CD4-positive, alpha-beta memory T cell (primary cell): ENCODE measurements at regions not wholly inside any gene's neighbourhood (a gene's known extent, or its start where the extent isn't known, plus 50 kb on each side); places are given as distances from the start of the nearest gene placed in this dataset.

Source experiments
- CTCF ChIA-PET: fragments of 350-600 bp; sonication (Branson Sonifier 250); formaldehyde crosslinking; loops from one replicate; lab custom pipeline; 2021; ENCODE audit warnings: inconsistent platforms; ENCODE audit not compliant: partially characterized antibody; lab: Charles Lee
- POLR2A ChIA-PET: fragments of 350-600 bp; sonication (Branson Sonifier 250); formaldehyde crosslinking; loops from one replicate; lab custom pipeline; 2021; ENCODE audit not compliant: partially characterized antibody; lab: Charles Lee
- DNase-seq, 5 donors: peaks; one replicate each; pipeline versions ENCODE4 v3.0.0 to v3.0.0-alpha.2; 2020 to 2022; ENCODE audit warnings: mixed read lengths in 1 of 5
- H3K27ac ChIP-seq: one replicate; pipeline ENCODE4 v1.7.0; 2013; ENCODE audit warnings: low read depth, low read length
- H3K27me3 ChIP-seq: 2 replicates; pipeline ENCODE4 v1.7.0; 2013; ENCODE audit warnings: mild to moderate bottlenecking, low read length, moderate library complexity; ENCODE audit not compliant: insufficient read depth
- H3K36me3 ChIP-seq: 2 replicates; pipeline ENCODE4 v1.7.0; 2013; ENCODE audit warnings: mild to moderate bottlenecking, low read length, moderate library complexity; ENCODE audit not compliant: insufficient read depth
- H3K4me1 ChIP-seq: 2 replicates; pipeline ENCODE4 v1.7.0; 2013; ENCODE audit warnings: mild to moderate bottlenecking, low read length, moderate library complexity; ENCODE audit not compliant: insufficient read depth
- H3K4me3 ChIP-seq, 2 donors: one replicate each; pipeline ENCODE4 v1.7.0; 2013; ENCODE audit warnings: low read length in 2 of 2, mild to moderate bottlenecking in 1 of 2
- H3K9me3 ChIP-seq, 2 donors: one replicate each; pipeline ENCODE4 v1.7.0; 2013; ENCODE audit warnings: low read length in 2 of 2, control low read depth in 1 of 2; ENCODE audit not compliant: control insufficient read depth in 1 of 2
- H3K27ac Mint-ChIP-seq, 7 donors: one replicate each; pipeline ENCODE4 v1.8.0; 2020 to 2021; ENCODE audit warnings: mixed read lengths in 7 of 7, mild to moderate bottlenecking in 6 of 7, inconsistent platforms in 3 of 7, moderate library complexity in 3 of 7
- H3K27me3 Mint-ChIP-seq, 2 donors: one replicate each; pipeline ENCODE4 v1.8.0; 2020 to 2021; ENCODE audit warnings: mixed read lengths in 2 of 2
- H3K36me3 Mint-ChIP-seq, 2 donors: one replicate each; pipeline ENCODE4 v1.8.0; 2020 to 2021; ENCODE audit warnings: mixed read lengths in 2 of 2, inconsistent platforms in 1 of 2, mild to moderate bottlenecking in 1 of 2
- H3K4me1 Mint-ChIP-seq, 4 donors: one replicate each; pipeline ENCODE4 v1.8.0; 2020 to 2021; ENCODE audit warnings: mixed read lengths in 4 of 4, mild to moderate bottlenecking in 1 of 4
- H3K4me3 Mint-ChIP-seq, 8 donors: one replicate each; pipeline ENCODE4 v1.8.0; 2020 to 2021; ENCODE audit warnings: mixed read lengths in 8 of 8, mild to moderate bottlenecking in 7 of 8, moderate library complexity in 6 of 8, inconsistent platforms in 3 of 8
- H3K9me3 Mint-ChIP-seq, 8 donors: one replicate each; pipeline ENCODE4 v1.8.0; 2020 to 2021; ENCODE audit warnings: mixed read lengths in 8 of 8, mild to moderate bottlenecking in 5 of 8, inconsistent platforms in 3 of 8, moderate library complexity in 1 of 8
- intact Hi-C: fragments of 100-400 bp; cut with micrococcal nuclease; formaldehyde crosslinking; loops from one replicate; pipeline ENCODE4 v1.15.1; 2023

GRCh38 chr12:127688906-127689428 is 578.0 kb upstream of the TMEM132C start:
- H3K27ac Mint-ChIP-seq = no peak overlapping the region
- CTCF ChIA-PET = interaction anchor here (1.2 kb wide), 1 partner anchor 11 kb away, joined by 3 read pairs; no protein-coding TSS in a partner anchor
- H3K9me3 Mint-ChIP-seq = peaks cover 0 to 2% (median 0%) of the 10 kb centered on the region in 8 donors

GRCh38 chr12:127690161-127690560 is 576.8 kb upstream of the TMEM132C start:
- no peaks in the 10 kb centered on the region for H3K4me1 ChIP-seq
- H3K27ac Mint-ChIP-seq = no peak overlapping the region
- H3K27me3 ChIP-seq = no peaks in the 10 kb centered on the region
- no peaks in the 10 kb centered on the region for H3K36me3 ChIP-seq
- H3K4me3 ChIP-seq = no peak overlapping the region
- peaks cover 0 to 2% (median 0%) of the 10 kb centered on the region in 8 donors for H3K9me3 Mint-ChIP-seq
- intact Hi-C loops = no loop called here
- H3K4me1 Mint-ChIP-seq = no peaks in the 10 kb centered on the region
- no peak for DNase-seq
- no peaks in the 10 kb centered on the region for H3K36me3 Mint-ChIP-seq
- CTCF ChIA-PET = interaction anchor here (1.2 kb wide), 1 partner anchor 12 kb away, joined by 3 read pairs; no protein-coding TSS in a partner anchor
- H3K9me3 ChIP-seq = no peaks in the 10 kb centered on the region
- H3K4me3 Mint-ChIP-seq = no peak overlapping the region
- H3K27me3 Mint-ChIP-seq = no peaks in the 10 kb centered on the region
- POLR2A ChIA-PET = no interaction called here
- H3K27ac ChIP-seq = no peak overlapping the region

More at GRCh38 chr12:127688906-127689428, 578.0 kb upstream of the TMEM132C start:
- no peaks in the 10 kb centered on the region for H3K4me1 ChIP-seq
- no peak overlapping the region for H3K4me3 ChIP-seq
- no peak overlapping the region for H3K27ac ChIP-seq
- peaks cover 0 to 1% of the 10 kb centered on the region in 2 donors for H3K27me3 Mint-ChIP-seq
- no peaks in the 10 kb centered on the region for H3K9me3 ChIP-seq
- no peaks in the 10 kb centered on the region for H3K36me3 Mint-ChIP-seq
- no peak for DNase-seq
- no peaks in the 10 kb centered on the region for H3K4me1 Mint-ChIP-seq
- no peaks in the 10 kb centered on the region for H3K27me3 ChIP-seq
- POLR2A ChIA-PET = no interaction called here
- H3K4me3 Mint-ChIP-seq = no peak overlapping the region
- intact Hi-C loops = no loop called here
- H3K36me3 ChIP-seq = no peaks in the 10 kb centered on the region

- Histone ChIP-seq H3K4me1 (no peaks in the 10 kb centered on the region), H3K36me3 (no peaks in the 10 kb centered on the region), H3K27ac (no peak overlapping the region), H3K4me3 (no peak overlapping the region), H3K27me3 (no peaks in the 10 kb centered on the region), H3K9me3 (no peaks in the 10 kb centered on the region)
- Mint-ChIP-seq H3K9me3 (peaks cover 1 to 8% (median 3%) of the 10 kb centered on the region in 8 donors), H3K27ac (no peak overlapping the region), H3K4me3 (no peak overlapping the region), H3K36me3 (no peaks in the 10 kb centered on the region), H3K27me3 (no peaks in the 10 kb centered on the region), H3K4me1 (no peaks in the 10 kb centered on the region)
- no peak for DNase-seq
- POLR2A ChIA-PET = no interaction called here
- intact Hi-C loops = no loop called here
- CTCF ChIA-PET = no interaction called here
Observed at GRCh38 chr12:127696963-127697362, 570.0 kb upstream of the TMEM132C start.

- Mint-ChIP-seq H3K4me3 (no peak overlapping the region), H3K36me3 (no peaks in the 10 kb centered on the region), H3K9me3 (peaks cover 3 to 12% (median 5%) of the 10 kb centered on the region in 8 donors), H3K27me3 (no peaks in the 10 kb centered on the region), H3K27ac (no peak overlapping the region), H3K4me1 (no peaks in the 10 kb centered on the region)
- Histone ChIP-seq H3K9me3 (no peaks in the 10 kb centered on the region), H3K4me1 (no peaks in the 10 kb centered on the region), H3K27ac (no peak overlapping the region), H3K4me3 (no peak overlapping the region), H3K36me3 (no peaks in the 10 kb centered on the region), H3K27me3 (no peaks in the 10 kb centered on the region)
- ChIA-PET CTCF (no interaction called here), POLR2A (no interaction called here)
- intact Hi-C loops = no loop called here
- DNase-seq = no peak
Observed at GRCh38 chr12:127703026-127703425, 563.9 kb upstream of the TMEM132C start.

GRCh38 chr12:127711108-127711507 is 555.9 kb upstream of the TMEM132C start:
- Mint-ChIP-seq H3K4me3 (no peak overlapping the region), H3K27me3 (peaks cover 0 to 2% of the 10 kb centered on the region in 2 donors), H3K4me1 (no peaks in the 10 kb centered on the region), H3K9me3 (peaks cover 0 to 10% (median under 1%) of the 10 kb centered on the region in 8 donors), H3K27ac (no peak overlapping the region), H3K36me3 (no peaks in the 10 kb centered on the region)
- no peaks in the 10 kb centered on the region for H3K9me3 ChIP-seq
- CTCF ChIA-PET = no interaction called here
- H3K4me1 ChIP-seq = no peaks in the 10 kb centered on the region
- no peaks in the 10 kb centered on the region for H3K36me3 ChIP-seq
- H3K27ac ChIP-seq = no peak overlapping the region
- intact Hi-C loops = no loop called here
- H3K4me3 ChIP-seq = no peak overlapping the region
- POLR2A ChIA-PET = no interaction called here
- no peaks in the 10 kb centered on the region for H3K27me3 ChIP-seq
- DNase-seq = no peak

- intact Hi-C loops = no loop called here
- Mint-ChIP-seq H3K27me3 (peaks cover 0 to 2% of the 10 kb centered on the region in 2 donors), H3K4me1 (no peaks in the 10 kb centered on the region), H3K36me3 (no peaks in the 10 kb centered on the region), H3K4me3 (no peak overlapping the region), H3K9me3 (peaks cover 0 to 10% (median under 1%) of the 10 kb centered on the region in 8 donors), H3K27ac (no peak overlapping the region)
- DNase-seq = no peak
- CTCF ChIA-PET = no interaction called here
- Histone ChIP-seq H3K27me3 (no peaks in the 10 kb centered on the region), H3K36me3 (no peaks in the 10 kb centered on the region), H3K9me3 (no peaks in the 10 kb centered on the region), H3K27ac (no peak overlapping the region), H3K4me3 (no peak overlapping the region), H3K4me1 (no peaks in the 10 kb centered on the region)
- POLR2A ChIA-PET = no interaction called here
Observed at GRCh38 chr12:127712561-127712960, 554.4 kb upstream of the TMEM132C start.

- no peak overlapping the region for H3K4me3 ChIP-seq
- H3K36me3 ChIP-seq = no peaks in the 10 kb centered on the region
- peaks cover 0 to 2% (median 0%) of the 10 kb centered on the region in 8 donors for H3K9me3 Mint-ChIP-seq
- no peaks in the 10 kb centered on the region for H3K4me1 ChIP-seq
- H3K27ac Mint-ChIP-seq = no peak overlapping the region
- no peak overlapping the region for H3K27ac ChIP-seq
- no peaks in the 10 kb centered on the region for H3K4me1 Mint-ChIP-seq
- intact Hi-C loops = no loop called here
- no peak overlapping the region for H3K4me3 Mint-ChIP-seq
- H3K27me3 Mint-ChIP-seq = peaks cover 0 to 2% of the 10 kb centered on the region in 2 donors
- no peaks in the 10 kb centered on the region for H3K36me3 Mint-ChIP-seq
- no peaks in the 10 kb centered on the region for H3K27me3 ChIP-seq
- CTCF ChIA-PET = interaction anchor here (1.4 kb wide), 2 partner anchors 13 to 38 kb away, joined by 3 to 4 read pairs; no protein-coding TSS in a partner anchor
- POLR2A ChIA-PET = no interaction called here
- no peaks in the 10 kb centered on the region for H3K9me3 ChIP-seq
- no peak for DNase-seq
Observed at GRCh38 chr12:127716166-127716565, 550.8 kb upstream of the TMEM132C start.
